ENCODE measurements at regions not wholly inside any gene's neighbourhood (a gene's known extent, or its start where the extent isn't known, plus 50 kb on each side); places are given as distances from the start of the nearest gene placed in this dataset.
"Not testable (repeated sequence)": the region's sequence is repeated elsewhere in the genome, so short reads cannot be mapped to it uniquely, and the experiment has no call there.

DNA sequence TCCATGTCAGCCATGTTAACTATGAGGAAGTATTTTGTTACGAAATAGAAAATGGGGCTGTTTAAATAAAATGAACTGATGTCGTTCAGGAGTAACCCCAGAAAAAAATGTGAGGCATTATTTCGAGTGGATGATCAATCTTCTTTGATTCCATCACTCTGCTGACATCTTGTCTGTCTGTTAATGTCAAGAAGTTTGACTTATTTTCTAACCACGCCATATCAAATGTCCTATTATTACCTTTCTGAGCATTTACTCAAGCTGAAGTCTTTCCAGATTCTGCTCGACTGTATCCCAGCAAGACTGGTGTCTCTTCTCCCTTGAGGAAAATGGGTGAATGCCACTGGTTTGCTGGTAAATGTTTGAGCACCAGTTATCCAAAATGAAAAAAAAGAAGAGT is 672.9 kb upstream of the SOX11 start:
- peaks cover 0 to 2% (median 0%) of the 10 kb centered on the region in 3 donors for H3K36me3 Mint-ChIP-seq
- no peak overlapping the region for H3K27ac Mint-ChIP-seq
- H3K4me1 Mint-ChIP-seq, result no peaks in the 10 kb centered on the region
- H3K27me3 Mint-ChIP-seq, result no peaks in the 10 kb centered on the region
- H3K9me3 Mint-ChIP-seq, result peaks cover 0 to 41% (median 19%) of the 10 kb centered on the region in 9 donors
- DNase-seq, result no peak
- no peak overlapping the region for H3K4me3 Mint-ChIP-seq
- POLR2A ChIA-PET, result no interaction called here
- ATAC-seq, result no peak

DNA sequence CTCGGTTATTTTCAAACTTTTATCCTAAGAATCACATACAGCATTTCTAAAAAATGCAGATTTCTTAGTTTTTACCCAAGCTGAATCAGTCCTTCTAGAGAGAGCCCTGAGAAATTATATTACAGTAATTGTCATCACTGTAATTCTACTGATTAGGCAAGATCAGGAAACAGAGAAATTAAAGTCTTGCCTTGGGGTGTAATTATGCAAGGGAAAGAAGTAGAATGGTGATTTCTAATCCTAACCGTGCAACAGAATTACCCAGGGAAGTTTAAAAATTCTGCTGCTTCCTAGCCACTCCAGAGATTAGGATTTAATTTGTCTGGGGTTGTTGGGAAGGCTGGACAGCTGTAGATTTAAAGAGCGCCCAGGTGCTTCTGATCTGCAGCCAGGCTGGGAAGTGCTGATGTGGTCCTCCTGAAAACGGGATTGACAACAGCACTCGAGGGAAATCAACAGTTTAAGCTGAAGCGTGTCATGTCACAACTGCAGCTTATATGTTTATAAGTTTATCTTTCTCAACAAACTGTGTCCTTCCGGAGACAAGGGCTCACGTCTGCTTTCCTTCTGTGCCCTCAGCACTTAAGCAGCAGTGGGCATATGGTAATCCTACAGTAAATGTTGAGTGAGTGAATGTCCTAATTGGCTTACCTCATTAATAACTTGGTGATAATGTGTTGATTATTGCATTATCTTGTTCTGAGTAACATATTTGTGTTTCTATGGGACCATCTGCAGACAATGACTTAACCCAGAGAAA is 671.9 kb upstream of the SOX11 start:
- Mint-ChIP-seq H3K4me1 (no peaks in the 10 kb centered on the region), H3K9me3 (peaks cover 0 to 41% (median 18%) of the 10 kb centered on the region in 9 donors), H3K27ac (no peak overlapping the region), H3K4me3 (no peak overlapping the region), H3K36me3 (peaks cover 0 to 2% (median 0%) of the 10 kb centered on the region in 3 donors), H3K27me3 (no peaks in the 10 kb centered on the region)
- DNase-seq (no peak), ATAC-seq (no peak)
- POLR2A ChIA-PET, result no interaction called here

DNA sequence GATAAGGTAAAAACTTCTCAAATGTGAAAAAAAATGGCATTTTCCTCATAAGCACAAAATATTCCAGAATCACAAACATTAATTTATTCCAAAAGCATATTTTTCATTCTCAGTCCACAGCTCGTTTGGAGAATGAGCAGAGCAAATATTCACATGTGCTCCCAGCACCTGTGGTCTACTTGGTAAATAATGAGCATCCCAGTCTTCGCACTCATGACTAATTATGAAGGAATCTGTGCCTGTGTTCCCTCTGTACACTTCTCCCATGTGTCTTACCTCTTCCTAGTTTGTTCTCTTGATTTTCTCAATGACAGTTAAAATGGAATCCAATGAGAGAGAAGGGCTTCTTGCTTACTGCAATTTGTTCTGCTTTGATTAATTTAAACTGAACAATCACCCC is 671.0 kb upstream of the SOX11 start:
- H3K27me3 Mint-ChIP-seq, result no peaks in the 10 kb centered on the region
- no peaks in the 10 kb centered on the region for H3K4me1 Mint-ChIP-seq
- no peak for ATAC-seq
- peaks cover 0 to 2% (median 0%) of the 10 kb centered on the region in 3 donors for H3K36me3 Mint-ChIP-seq
- no peak overlapping the region for H3K27ac Mint-ChIP-seq
- POLR2A ChIA-PET, result no interaction called here
- H3K9me3 Mint-ChIP-seq, result peaks cover 0 to 41% (median 18%) of the 10 kb centered on the region in 9 donors
- DNase-seq, result no peak
- H3K4me3 Mint-ChIP-seq, result no peak overlapping the region

DNA sequence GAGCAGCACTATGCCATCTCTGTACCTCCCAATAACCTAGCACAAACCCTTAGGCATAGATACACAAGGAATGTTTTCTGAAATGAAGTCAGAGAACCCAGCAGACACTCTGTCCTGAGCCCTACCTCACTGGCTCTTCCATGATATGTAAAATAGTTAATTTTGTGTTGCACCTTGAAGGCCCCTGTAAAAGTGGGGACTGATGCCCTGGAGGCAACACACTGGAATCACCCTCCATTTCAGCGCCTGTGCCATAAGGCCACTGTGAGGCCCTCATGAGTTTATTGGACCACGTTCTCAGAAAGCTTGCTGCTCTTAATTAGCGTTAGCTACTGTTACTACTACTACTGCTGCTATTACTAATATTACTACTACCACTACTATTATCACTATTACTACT is 670.1 kb upstream of the SOX11 start:
- H3K27ac Mint-ChIP-seq, result peak overlapping the region in 1 of 10 donors; percentile 30
- H3K36me3 Mint-ChIP-seq, result peaks cover 0 to 2% (median 0%) of the 10 kb centered on the region in 3 donors
- POLR2A ChIA-PET, result no interaction called here
- no peak overlapping the region for H3K4me3 Mint-ChIP-seq
- DNase-seq, result no peak
- no peaks in the 10 kb centered on the region for H3K4me1 Mint-ChIP-seq
- peaks cover 0 to 38% (median 18%) of the 10 kb centered on the region in 9 donors for H3K9me3 Mint-ChIP-seq
- no peaks in the 10 kb centered on the region for H3K27me3 Mint-ChIP-seq
- ATAC-seq, result no peak

DNA sequence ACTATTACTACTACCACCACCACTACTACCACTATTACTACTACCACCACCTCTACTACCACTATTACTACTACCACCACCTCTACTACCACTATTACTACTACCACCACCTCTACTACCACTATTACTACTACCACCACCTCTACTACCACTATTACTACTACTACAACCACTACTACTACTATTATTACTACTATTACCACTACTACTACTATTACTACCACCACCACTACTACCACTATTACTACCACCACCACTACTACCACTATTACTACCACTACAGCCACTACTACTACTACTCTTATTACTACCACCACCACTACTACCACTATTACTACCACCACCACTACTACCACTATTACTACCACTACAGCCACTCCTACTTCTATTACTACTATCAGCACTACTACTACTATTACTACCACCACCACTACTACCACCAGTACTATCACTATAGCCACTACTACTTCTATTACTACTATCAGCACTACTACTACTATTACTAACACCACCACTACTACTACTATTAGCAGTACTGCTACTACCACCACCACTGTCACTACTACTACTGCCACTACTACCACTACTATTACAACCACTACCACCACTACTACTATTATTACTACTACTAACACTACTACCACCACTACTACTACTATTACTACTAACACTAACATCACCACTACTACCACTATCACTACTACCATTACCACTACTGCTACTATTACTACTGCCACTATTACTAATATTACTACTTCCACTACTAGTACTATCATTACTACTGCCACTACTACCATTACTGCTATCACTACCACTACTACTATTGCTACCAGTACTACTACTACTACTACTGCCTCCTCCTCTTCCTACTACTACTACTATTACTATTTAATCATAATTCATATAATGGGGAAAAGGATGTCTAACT is 669.2 kb upstream of the SOX11 start:
- ATAC-seq, H3K4me1 Mint-ChIP-seq, H3K36me3 Mint-ChIP-seq, H3K27me3 Mint-ChIP-seq, H3K4me3 Mint-ChIP-seq, POLR2A ChIA-PET: not testable (repeated sequence)
- Mint-ChIP-seq H3K27ac (peak overlapping the region in 2 of 10 donors; percentile 35 to 71), H3K9me3 (peaks cover 0 to 29% (median 17%) of the 10 kb centered on the region in 9 donors)
- peak in 1 of 10 donors; percentile 18 for DNase-seq

DNA sequence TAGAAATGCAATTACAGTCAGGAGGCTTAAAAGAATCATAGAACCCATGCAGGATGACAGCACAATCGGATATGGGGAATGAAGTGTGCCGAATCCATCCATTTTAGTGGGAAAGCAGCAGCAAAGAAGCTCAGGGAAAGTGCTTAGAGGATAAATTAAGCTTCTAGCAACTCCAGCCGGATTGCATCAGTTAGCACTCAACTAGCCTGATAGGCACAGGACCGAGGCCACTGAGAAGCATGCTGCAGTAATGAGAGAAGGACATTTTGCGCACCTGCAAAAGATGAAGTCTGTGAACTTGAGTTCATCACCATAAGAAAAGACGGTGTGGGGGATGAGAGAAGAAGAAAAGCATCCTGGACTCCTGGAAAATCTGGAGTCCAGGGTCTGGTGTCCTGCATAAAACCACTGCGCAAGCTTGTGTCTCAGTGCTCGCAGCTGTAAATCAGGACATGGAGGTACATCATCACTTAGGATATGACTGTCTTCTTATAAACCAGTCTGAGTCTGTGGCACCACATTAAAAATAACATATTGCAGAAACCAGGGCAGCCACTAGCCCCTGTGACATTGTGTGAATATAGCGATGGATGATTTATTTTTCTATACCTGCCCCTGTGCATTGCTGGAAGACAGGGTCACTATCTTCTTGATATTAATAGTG is 665.5 kb upstream of the SOX11 start:
- no peak for DNase-seq
- Mint-ChIP-seq H3K9me3 (peaks cover 0 to 23% (median 14%) of the 10 kb centered on the region in 9 donors), H3K4me3 (no peak overlapping the region), H3K27me3 (no peaks in the 10 kb centered on the region), H3K27ac (no peak overlapping the region), H3K36me3 (peaks cover 0 to 2% (median 0%) of the 10 kb centered on the region in 3 donors), H3K4me1 (no peaks in the 10 kb centered on the region)
- POLR2A ChIA-PET, result no interaction called here
- ATAC-seq, result no peak

DNA sequence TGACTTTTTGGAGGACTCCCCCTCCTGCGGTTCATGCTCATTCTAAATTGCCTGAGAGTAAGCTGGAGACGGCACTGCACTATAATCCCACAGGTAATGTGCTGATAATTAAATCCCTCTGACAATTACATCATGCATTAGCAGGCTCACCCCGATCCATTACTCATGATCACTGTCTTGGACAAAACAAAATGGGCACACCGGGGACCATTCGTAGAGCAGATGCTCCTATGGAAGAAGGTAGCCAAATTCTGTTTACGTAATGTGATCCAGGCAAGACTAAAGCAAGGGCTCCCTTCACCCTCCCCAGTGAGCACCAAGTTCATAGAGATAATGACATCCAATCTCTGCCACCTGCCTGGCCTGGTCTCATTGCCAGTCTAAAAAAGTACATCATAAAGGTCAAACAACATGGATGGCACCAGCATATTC is 657.1 kb upstream of the SOX11 start:
- POLR2A ChIA-PET, result no interaction called here

DNA sequence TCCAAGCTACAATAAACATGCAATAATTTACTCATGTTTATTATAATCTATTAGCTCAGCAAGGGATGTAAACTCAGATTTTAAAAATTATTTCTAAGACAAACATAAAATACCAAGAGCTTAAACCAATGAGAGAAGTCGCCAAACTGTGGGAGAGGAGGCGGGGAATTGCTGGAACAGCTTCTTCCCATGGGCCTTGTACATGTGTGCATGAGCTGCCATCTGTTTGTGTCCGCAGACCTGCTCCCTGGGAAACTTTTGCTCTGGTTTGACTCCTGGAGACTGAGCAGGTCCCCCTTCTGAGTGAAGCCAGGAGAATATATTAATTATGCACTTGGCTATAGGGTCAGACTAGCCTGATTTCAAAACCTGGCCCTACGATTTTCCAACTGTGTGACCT is 655.9 kb upstream of the SOX11 start:
- POLR2A ChIA-PET, result no interaction called here
- DNase-seq, result no peak
- no peak for ATAC-seq

More for the DNA sequence above, 657.1 kb upstream of the SOX11 start:
- ATAC-seq, result no peak
- Mint-ChIP-seq H3K27ac (no peak overlapping the region), H3K27me3 (no peaks in the 10 kb centered on the region), H3K4me3 (no peak overlapping the region), H3K9me3 (peaks cover 0 to 18% (median 3%) of the 10 kb centered on the region in 9 donors), H3K4me1 (no peaks in the 10 kb centered on the region), H3K36me3 (no peaks in the 10 kb centered on the region)
- no peak for DNase-seq

DNA sequence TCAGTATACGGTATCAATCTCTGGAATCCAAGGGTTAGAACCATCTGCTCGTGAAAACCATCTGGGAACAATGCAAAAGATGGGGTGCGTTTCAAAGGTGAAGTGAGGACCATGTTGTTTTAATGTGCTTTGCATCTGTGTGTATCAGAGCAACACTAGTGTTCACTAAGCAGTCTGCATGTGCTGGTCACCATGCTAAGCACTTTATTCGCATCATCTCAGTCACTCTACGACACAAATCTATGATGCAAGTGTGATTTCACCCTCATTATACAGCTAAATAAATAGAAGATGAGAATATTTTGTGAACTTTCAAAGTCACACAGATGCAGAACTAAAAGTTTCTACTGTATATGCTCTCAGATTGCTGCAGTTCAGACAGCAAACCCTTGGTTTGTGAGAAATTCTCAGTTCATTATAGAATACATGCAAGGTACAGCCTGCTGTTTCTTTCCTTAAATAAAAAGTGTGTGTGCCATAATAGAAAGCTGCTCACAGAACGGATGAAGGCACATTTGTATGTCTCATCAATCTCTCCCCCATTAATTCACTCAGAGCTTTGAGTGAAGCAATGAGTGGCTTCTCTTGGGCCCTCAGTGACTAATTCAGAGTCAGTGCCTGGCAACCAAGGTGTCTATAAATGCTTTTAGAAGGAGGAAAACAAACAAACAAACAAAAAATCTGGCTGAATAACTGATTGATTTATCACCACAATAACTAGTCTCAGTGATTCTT is 652.8 kb upstream of the SOX11 start:
- no peak overlapping the region for H3K4me3 Mint-ChIP-seq
- H3K9me3 Mint-ChIP-seq, result peaks cover 0 to 19% (median 3%) of the 10 kb centered on the region in 9 donors
- no peak for ATAC-seq
- no peaks in the 10 kb centered on the region for H3K27me3 Mint-ChIP-seq
- H3K36me3 Mint-ChIP-seq, result no peaks in the 10 kb centered on the region
- H3K4me1 Mint-ChIP-seq, result no peaks in the 10 kb centered on the region
- DNase-seq, result no peak
- H3K27ac Mint-ChIP-seq, result no peak overlapping the region
- POLR2A ChIA-PET, result no interaction called here

More for the DNA sequence above, 655.9 kb upstream of the SOX11 start:
- peaks cover 0 to 20% (median 4%) of the 10 kb centered on the region in 9 donors for H3K9me3 Mint-ChIP-seq
- H3K4me1 Mint-ChIP-seq, result no peaks in the 10 kb centered on the region
- no peaks in the 10 kb centered on the region for H3K27me3 Mint-ChIP-seq
- H3K4me3 Mint-ChIP-seq, result no peak overlapping the region
- H3K36me3 Mint-ChIP-seq, result no peaks in the 10 kb centered on the region
- no peak overlapping the region for H3K27ac Mint-ChIP-seq

DNA sequence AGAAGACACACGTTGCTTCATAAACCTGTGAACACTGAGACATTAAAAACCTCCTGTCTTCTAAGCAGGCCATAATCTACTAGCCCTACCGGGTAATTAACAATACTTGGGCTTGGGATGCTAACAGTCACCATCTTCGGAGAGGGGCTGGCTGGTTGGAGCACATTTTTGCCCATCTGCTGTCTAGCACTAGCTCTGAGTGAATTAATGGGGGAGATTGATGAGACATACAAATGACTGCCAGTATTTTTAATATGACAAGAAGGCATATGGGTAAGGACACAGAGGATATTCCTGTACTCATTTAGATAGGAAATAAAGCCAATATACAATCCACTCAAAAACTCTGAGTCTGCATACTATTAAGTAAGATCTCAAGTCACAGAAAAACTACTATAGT is 651.6 kb upstream of the SOX11 start:
- H3K4me3 Mint-ChIP-seq, result no peak overlapping the region
- no peaks in the 10 kb centered on the region for H3K36me3 Mint-ChIP-seq
- peaks cover 0 to 24% (median 4%) of the 10 kb centered on the region in 9 donors for H3K9me3 Mint-ChIP-seq
- POLR2A ChIA-PET, result no interaction called here
- DNase-seq, result no peak
- H3K27ac Mint-ChIP-seq, result no peak overlapping the region
- H3K27me3 Mint-ChIP-seq, result no peaks in the 10 kb centered on the region
- no peaks in the 10 kb centered on the region for H3K4me1 Mint-ChIP-seq
- ATAC-seq, result no peak

DNA sequence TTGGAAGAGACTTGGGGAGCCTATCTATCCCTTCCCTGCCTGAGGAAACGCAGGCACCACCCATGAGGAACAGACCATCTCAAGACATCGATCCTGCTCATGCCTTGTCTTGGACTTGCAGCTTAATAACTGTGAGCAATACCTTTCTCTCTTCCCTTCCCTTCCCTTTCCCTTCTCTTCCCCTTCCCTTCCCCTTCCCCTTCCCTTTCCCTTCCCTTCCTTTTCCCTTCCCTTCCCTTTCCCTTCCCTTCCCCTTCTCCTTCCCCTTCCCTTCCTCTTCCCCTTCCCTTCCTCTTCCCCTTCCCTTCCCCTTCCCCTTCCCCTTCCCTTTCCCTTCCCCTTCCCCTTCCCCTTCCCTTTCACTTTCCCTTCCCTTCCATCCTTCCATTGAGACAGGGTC is 650.7 kb upstream of the SOX11 start:
- POLR2A ChIA-PET, result no interaction called here
- no peaks in the 10 kb centered on the region for H3K27me3 Mint-ChIP-seq
- no peak overlapping the region for H3K4me3 Mint-ChIP-seq
- H3K4me1 Mint-ChIP-seq, result no peaks in the 10 kb centered on the region
- no peak overlapping the region for H3K27ac Mint-ChIP-seq
- H3K9me3 Mint-ChIP-seq, result peaks cover 0 to 24% (median 4%) of the 10 kb centered on the region in 9 donors
- no peak for ATAC-seq
- no peaks in the 10 kb centered on the region for H3K36me3 Mint-ChIP-seq
- DNase-seq, result no peak

DNA sequence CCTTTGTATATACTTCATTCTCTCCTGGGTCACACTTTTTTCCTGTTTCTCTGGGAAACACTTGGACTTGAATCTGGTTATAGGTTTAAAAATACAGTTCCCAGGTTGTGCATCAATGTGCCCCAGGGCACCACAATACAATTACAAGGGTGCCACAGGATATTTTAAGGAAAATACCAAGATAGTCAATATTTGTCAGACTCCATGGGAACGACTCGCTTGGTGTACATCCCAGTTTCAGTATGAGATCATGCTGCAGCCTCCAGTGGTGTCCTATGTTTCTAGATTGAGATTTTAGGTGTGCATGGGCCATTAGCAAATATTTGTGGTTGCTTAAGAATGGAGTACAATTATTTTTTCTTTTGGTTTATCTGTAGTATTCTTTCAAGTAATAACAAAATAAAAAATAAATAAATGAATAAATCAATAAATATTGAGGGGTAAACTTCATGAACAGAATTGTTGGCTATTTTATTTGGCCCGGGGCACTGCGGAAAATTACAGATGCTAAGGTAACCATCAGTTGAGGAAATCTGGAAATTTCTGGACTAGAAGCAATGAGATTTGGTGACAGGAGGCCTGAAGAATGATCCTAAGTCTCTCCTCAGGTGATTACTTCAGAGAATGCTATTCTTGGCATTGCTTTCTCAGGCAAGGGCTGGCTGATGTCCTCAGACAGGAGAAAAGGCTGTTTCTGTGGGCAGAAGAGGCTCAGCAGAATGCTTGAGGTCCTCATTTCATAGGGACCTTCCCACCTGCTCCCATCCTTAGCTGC is 649.3 kb upstream of the SOX11 start:
- DNase-seq (no peak), ATAC-seq (no peak)
- no peaks in the 10 kb centered on the region for H3K36me3 Mint-ChIP-seq
- no peaks in the 10 kb centered on the region for H3K4me1 Mint-ChIP-seq
- H3K9me3 Mint-ChIP-seq, result peaks cover 1 to 24% (median 10%) of the 10 kb centered on the region in 9 donors
- no peaks in the 10 kb centered on the region for H3K27me3 Mint-ChIP-seq
- no peak overlapping the region for H3K4me3 Mint-ChIP-seq
- H3K27ac Mint-ChIP-seq, result no peak overlapping the region
- POLR2A ChIA-PET, result no interaction called here
